Heart right ventricle (tissue), 16 donors: ENCODE measurements at regions not wholly inside any gene's neighbourhood (a gene's known extent, or its start where the extent isn't known, plus 50 kb on each side); places are given as distances from the start of the nearest gene placed in this dataset.

ENCODE experiments used
- ATAC-seq, 8 donors: fragments of 200-7000 bp; cut with Tn5 transposase; one replicate each; pipeline ENCODE4 v1.9.1; 2020; ENCODE audit warnings: mild to moderate bottlenecking in 8 of 8, moderate library complexity in 8 of 8, moderate number of reproducible peaks in 1 of 8
- DNase-seq, 2 donors: peaks; one replicate each; pipeline ENCODE4 v3.0.0-alpha.2; 2020
- H3K27ac ChIP-seq, 10 donors: fragments of 200-600 bp; sonication (generic) in 2 of 10; one replicate each; pipeline versions ENCODE4 v1.5.0 to v1.8.0; 2020 to 2022; ENCODE audit warnings: mild to moderate bottlenecking in 3 of 10
- H3K27me3 ChIP-seq, 7 donors: fragments of 200-600 bp; one replicate each; pipeline ENCODE4 v1.8.0; 2021 to 2022; ENCODE audit warnings: mild to moderate bottlenecking in 2 of 7
- H3K36me3 ChIP-seq, 9 donors: fragments of 200-600 bp; sonication (generic) in 1 of 9; one replicate each; pipeline versions ENCODE4 v1.5.0 to v1.8.0; 2020 to 2022; ENCODE audit warnings: mild to moderate bottlenecking in 2 of 9
- H3K4me1 ChIP-seq, 9 donors: fragments of 200-600 bp; sonication (generic) in 1 of 9; one replicate each; pipeline versions ENCODE4 v1.5.0 to v1.8.0; 2020 to 2022; ENCODE audit warnings: mild to moderate bottlenecking in 4 of 9
- H3K4me3 ChIP-seq, 10 donors: fragments of 200-600 bp; sonication (generic) in 2 of 10; one replicate each; pipeline versions ENCODE4 v1.5.0 to v1.8.0; 2020 to 2022; ENCODE audit warnings: mild to moderate bottlenecking in 7 of 10, moderate library complexity in 2 of 10
- H3K9me3 ChIP-seq, 11 donors: fragments of 200-600 bp in 10 of 11; sonication (generic) in 2 of 11; one replicate each; pipeline versions ENCODE4 v1.5.0 to v1.8.0; 2013 to 2022; ENCODE audit warnings: mild to moderate bottlenecking in 2 of 11, control low read depth in 1 of 11, moderate library complexity in 1 of 11
- WGBS, 2 donors: extraction: QIAGEN DNeasy Blood & Tissue Kit; methylation state at CpG; one replicate each; pipeline ENCODE4 v1.1.7; 2013; ENCODE audit warnings: inconsistent platforms in 1 of 2; 5-methylcytosine and 5-hydroxymethylcytosine counted together
- intact Hi-C, 10 donors: fragments of 100-400 bp; cut with DNase I; formaldehyde crosslinking; loops; one replicate each; pipeline versions ENCODE4 v1.11.1 to v1.14.2; 2022
- TF ChIP-seq, protein P1 (sequence below), 9 donors: fragments of 200-600 bp; sonication (generic) in 2 of 9; IDR thresholded peaks; one replicate each; pipeline versions ENCODE4 v1.5.0 to v1.8.0; 2021 to 2022; ENCODE audit warnings: antibody characterized with exemption in 9 of 9, mild to moderate bottlenecking in 5 of 9, moderate library complexity in 1 of 9
- donor health status: Arrhythmogenic right ventricular cardiomyopathy.
- donor health status: ischemic (EF 13 %, LVEDD 7.1; RV severe dilation, severe dysfunction).
- donor health status: healthy with polysubstance abuse.
- donor health status: DM: no; HTN: yes; CAD: no.
- donor health status: DM: no; HTN: no; CAD: no.
- donor health status: ischemic (EF 25% LVEDD 6.9; RV normal size, moderate dysfunction).
- donor health status: ischemic (EF 25% LVEDD 5.7; RV mildly dilated, moderate dysfunction).
- donor health status: healthy.
- donor health status: DM: yes; HTN: yes; CAD: no.
- donor health status: Ischemic cardiomyopathy.
- donor health status: ischemic (EF 35%, LVEDD 5.7; RV mildly dilated, moderate dysfunction).
- donor health status: nonischemic (EF 11% LVEDD 7.7; RV severe dilation, severe dysfunction).
- donor health status: DM: yes; HTN: yes; CAD: no.
- donor health status: PGD.
- donor health status: ischemic (EF 29% LVEDD 5.4; RV normal size, mild dysfunction).
- donor health status: nonischemic (EF 23%, LVEDD 6.1; RV moderate dilation, normal function).

DNA sequence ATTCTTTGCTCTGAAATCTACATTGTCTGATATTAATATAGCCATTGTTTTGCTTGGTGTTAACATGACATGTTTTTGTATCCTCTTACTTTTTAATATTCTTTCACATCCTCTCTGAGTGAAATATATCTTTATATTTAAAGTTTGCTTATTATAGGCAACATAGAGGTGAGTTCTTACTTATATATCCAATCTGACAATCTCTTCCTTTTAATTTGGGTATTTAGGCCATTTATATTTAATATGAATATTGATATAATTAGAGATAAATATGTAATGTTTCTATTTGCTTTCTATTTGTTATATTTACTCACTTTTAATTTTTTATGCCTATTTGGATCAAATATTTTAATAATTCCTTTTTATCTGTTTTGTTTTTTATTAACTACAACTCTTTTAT is 554.1 kb upstream of the SALL1 start:
- DNase-seq = no peak
- no peak for ATAC-seq
- H3K9me3 ChIP-seq = peaks cover 0 to 39% (median 6%) of the 10 kb centered on the region in 11 donors
- H3K4me3 ChIP-seq = no peak overlapping the region
- TF ChIP-seq, protein P1, sequence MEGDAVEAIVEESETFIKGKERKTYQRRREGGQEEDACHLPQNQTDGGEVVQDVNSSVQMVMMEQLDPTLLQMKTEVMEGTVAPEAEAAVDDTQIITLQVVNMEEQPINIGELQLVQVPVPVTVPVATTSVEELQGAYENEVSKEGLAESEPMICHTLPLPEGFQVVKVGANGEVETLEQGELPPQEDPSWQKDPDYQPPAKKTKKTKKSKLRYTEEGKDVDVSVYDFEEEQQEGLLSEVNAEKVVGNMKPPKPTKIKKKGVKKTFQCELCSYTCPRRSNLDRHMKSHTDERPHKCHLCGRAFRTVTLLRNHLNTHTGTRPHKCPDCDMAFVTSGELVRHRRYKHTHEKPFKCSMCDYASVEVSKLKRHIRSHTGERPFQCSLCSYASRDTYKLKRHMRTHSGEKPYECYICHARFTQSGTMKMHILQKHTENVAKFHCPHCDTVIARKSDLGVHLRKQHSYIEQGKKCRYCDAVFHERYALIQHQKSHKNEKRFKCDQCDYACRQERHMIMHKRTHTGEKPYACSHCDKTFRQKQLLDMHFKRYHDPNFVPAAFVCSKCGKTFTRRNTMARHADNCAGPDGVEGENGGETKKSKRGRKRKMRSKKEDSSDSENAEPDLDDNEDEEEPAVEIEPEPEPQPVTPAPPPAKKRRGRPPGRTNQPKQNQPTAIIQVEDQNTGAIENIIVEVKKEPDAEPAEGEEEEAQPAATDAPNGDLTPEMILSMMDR (IDR thresholded peaks at IDR 0.05) = no peak
- intact Hi-C loops = no loop called here
- no peak overlapping the region for H3K27ac ChIP-seq
- no peaks in the 10 kb centered on the region for H3K27me3 ChIP-seq
- no peaks in the 10 kb centered on the region for H3K36me3 ChIP-seq
- H3K4me1 ChIP-seq = no peaks in the 10 kb centered on the region

DNA sequence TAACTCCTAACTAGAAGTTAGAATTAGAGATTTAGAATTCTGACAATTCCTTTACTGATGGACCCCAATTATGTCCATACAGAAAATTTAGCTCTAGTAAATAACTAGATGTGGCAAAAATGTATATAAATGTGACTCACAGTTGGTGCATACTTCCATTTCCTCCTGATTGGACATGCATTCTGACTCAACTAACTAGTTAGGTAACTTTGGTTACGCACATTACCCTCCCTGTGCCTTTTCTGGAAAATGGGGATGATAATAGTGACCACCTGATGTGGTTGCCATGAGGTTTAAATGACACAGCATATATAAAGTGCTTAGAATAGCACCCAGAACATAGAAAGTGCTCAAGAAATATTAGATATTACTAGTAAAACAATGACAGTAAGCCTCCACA is 550.0 kb upstream of the SALL1 start:
- Histone ChIP-seq H3K27me3 (no peaks in the 10 kb centered on the region), H3K4me1 (no peaks in the 10 kb centered on the region), H3K4me3 (no peak overlapping the region), H3K9me3 (peaks cover 0 to 29% (median 6%) of the 10 kb centered on the region in 11 donors), H3K36me3 (no peaks in the 10 kb centered on the region), H3K27ac (no peak overlapping the region)
- WGBS, 2 donors = 84 to 87% methylated on average over 1 of the region's 1 CpG
- intact Hi-C loops = no loop called here
- ATAC-seq (no peak), DNase-seq (no peak)
- TF ChIP-seq, protein P1 (IDR thresholded peaks at IDR 0.05) = no peak

GRCh38 chr16:51699686-51700396 is 548.8 kb upstream of the SALL1 start:
- H3K4me3 ChIP-seq = no peak overlapping the region
- no peaks in the 10 kb centered on the region for H3K36me3 ChIP-seq
- DNase-seq (no peak), ATAC-seq (no peak)
- peaks cover 0 to 19% (median 0%) of the 10 kb centered on the region in 11 donors for H3K9me3 ChIP-seq
- H3K27ac ChIP-seq = no peak overlapping the region
- WGBS, 2 donors = 75 to 78% methylated on average over 5 of the region's 5 CpGs
- intact Hi-C loops = no loop called here
- no peaks in the 10 kb centered on the region for H3K27me3 ChIP-seq
- no peaks in the 10 kb centered on the region for H3K4me1 ChIP-seq
- TF ChIP-seq, protein P1 (IDR thresholded peaks at IDR 0.05) = no peak

- peaks cover 0 to 21% (median 3%) of the 10 kb centered on the region in 11 donors for H3K9me3 ChIP-seq
- DNase-seq (no peak), ATAC-seq (no peak)
- TF ChIP-seq, protein P1 (IDR thresholded peaks at IDR 0.05) = no peak
- no peaks in the 10 kb centered on the region for H3K27me3 ChIP-seq
- no peak overlapping the region for H3K27ac ChIP-seq
- H3K4me3 ChIP-seq = no peak overlapping the region
- WGBS, 2 donors = 46 to 57% methylated on average over 2 of the region's 2 CpGs
- H3K4me1 ChIP-seq = no peaks in the 10 kb centered on the region
- no peaks in the 10 kb centered on the region for H3K36me3 ChIP-seq
- intact Hi-C loops = no loop called here
These were observed 547.6 kb upstream of the SALL1 start for GRCh38 chr16:51698647-51699046.
